ENCODE measurements at regions not wholly inside any gene's neighbourhood (a gene's known extent, or its start where the extent isn't known, plus 50 kb on each side); places are given as distances from the start of the nearest gene placed in this dataset.
A peak's percentile ranks its signal among the peaks of the same experiment; 100 is the strongest.
"Not testable (repeated sequence)": the region's sequence is repeated elsewhere in the genome, so short reads cannot be mapped to it uniquely, and the experiment has no call there.

DNA sequence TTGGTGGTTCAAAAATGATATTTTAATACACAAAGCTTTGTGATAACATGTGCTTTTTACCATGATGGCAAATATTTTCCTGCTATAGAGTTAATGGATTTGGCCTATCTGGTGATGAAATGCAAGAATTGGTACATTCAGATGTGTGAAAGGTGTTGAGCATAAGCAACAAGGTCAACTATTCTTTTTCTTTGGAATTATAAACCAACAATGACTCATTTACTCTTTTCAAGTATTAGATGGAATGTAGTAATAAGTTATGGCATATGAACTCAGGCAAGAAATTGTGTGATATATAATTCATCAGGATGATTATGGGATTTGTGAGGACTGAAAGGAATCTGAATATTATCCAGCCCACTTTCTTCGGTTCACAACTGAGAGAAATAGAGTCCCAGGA is 471.4 kb downstream of the ETNK1 start:
- no peak for DNase-seq

DNA sequence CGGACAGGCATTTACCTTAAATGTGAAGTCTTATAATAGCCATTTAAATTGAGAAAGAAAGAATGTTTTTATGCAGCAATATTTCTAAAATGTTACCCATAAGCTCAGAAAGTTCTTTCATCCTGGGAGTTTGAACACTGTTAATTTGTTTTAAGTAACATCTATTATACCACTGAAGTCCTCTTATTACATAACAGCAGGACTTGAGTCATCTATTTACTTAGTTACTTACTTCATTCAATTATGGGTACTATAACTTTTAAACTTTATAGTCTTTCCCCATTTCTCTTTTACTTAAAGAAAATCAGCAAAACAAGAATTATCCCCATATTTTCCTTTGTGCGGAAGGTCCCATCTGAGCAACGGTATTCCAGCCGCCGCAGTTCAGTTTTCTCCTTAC is 473.1 kb downstream of the ETNK1 start:
- DNase-seq, result peak; percentile 70

DNA sequence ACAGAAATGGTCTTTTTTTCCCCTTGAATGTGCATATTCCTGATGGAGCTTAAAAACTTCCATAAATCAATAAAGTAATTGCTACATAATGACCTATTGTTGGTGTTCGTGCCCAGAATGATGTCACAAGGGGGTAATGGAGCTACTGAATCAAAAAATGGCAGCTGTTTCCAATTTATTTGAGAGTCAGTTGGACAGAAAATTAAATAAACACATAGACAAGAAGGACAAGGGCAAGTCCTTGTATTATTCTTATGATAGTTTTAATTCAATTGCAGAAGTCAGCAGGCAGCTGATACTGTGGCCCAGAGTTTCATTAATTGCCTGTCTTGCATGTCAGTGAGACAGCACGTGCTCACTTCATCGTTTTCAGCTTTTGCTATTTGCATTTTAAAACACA is 473.5 kb downstream of the ETNK1 start:
- peak; percentile 95 for DNase-seq

DNA sequence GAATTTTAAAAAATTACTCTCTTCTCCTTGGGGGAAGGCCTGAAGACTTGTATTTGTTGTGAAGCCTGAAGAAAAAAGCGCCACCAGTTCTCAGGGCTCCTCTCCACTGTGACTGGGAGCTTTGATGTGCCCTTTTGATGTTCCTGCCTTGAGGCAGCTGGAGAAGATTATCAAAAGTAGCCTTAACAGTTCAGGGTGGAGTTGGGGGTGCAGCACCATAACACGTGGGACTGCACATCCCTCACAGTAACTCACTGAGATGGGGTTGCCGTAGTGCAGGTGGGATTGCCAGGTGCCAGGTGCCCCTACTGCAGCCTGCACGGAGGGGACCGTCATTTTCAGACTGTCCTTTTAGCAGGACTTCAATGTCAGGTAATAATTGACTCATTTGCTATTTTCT is 474.1 kb downstream of the ETNK1 start:
- DNase-seq, result no peak

DNA sequence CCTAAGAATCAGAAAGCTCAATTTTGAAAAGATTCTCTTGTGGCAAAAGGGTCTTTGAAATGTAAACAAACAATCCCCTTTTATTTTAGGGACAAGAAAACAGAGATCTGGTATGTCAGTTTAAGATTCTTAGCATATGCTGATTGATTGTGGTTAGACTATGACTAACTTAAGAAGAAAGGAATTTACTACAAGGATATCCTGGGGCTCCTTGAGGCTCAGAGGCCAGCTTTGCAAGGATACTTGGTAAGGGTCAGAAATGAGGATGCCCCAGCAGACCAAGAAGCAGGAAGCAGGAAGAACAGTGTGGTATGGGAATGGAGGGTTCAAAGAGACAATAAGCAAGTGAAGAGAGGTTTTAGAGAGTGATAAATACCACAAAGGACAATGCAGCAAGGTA is 474.6 kb downstream of the ETNK1 start:
- DNase-seq, result no peak

DNA sequence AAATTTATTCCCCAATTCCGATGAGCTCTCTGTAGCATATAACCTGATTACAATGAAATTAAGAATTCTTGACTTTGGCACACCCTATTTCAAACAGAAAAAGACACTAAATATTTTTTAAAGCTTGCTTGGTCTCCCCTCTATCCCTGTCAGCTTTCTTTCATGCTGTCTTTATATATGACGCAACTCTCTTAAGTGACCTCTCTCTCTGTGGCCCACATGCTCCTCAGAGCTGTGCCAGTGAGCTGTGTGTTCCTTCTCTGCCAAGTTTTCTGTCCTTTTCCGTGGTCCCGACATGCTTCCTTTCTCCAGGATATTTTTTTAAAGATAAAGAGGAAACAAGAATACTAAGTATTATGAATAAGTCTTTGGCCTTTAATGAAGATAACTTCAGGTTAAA is 484.0 kb downstream of the ETNK1 start:
- no peak for DNase-seq

DNA sequence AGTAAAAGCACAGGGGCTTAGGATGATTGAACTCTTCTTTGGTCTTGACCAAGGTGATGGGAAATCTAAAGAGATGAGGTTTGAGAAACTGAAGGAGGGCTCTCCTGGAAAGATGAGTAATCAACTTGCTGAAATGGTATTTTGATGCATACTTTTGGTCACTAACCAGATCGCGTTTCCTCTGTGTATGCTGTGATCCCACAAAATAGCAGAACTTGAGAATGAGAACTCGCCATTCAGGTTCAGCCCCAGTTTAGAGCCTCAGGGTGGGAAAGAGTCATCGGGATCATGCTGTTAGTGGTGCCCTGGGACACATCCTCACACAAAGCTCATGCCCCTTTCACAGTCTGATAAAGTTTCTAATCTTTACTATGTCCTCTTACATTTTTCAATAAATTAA is 488.8 kb downstream of the ETNK1 start:
- DNase-seq, result no peak

DNA sequence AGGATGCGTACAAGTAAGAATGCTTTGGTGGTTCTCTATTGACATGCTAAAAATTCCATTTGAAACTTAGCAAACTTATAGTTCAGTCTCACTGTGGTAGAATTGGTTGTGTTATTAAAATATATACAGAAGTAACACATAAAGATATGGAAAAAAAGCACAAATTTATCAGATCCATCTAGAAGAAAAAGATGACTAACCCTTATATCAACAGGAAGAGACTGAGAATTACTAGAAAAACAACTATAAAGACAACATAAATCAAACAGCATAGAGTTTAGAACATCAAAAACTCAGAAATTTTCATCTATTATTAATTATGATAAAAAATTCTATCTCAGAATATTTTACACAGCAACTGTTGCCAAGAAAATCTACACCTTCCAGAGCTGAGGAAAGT is 491.0 kb downstream of the ETNK1 start:
- no peak for DNase-seq

DNA sequence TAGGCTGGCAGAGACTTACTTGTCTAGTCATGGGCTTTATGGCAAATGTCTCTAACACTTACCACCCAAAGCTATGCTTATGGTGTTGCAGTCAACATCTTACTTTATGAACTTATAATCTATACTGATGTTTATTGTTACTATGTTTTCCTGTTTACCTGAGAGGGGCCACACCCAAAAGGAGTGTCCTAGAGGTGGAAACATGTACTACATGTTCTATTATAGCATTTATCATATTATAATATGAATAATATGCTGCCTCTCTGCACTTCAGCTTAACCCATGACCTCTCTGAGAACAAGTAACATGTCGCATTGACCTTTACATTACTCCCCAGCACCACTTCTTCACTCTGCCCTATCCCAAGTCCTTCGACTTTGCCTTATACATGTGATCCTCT is 501.8 kb downstream of the ETNK1 start:
- DNase-seq, result no peak

DNA sequence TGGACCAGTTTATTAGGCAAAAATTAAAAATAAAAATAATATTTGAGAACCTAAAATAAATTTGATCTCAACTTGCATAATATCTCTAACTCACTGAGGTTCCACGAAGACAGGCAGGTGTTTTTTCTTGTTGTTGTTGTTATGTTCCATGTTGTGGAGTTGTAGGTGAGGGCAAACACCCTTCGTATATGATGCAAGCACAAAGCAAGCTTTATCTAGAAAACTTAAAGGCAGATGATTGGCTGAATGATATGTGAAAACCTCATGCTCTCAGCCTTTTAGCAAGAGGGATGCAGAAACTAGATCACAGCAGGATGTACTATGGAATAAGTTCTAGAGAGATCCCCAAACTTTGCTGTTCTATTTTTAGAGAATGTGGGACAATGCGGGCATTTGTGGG is 502.7 kb downstream of the ETNK1 start:
- no peak for DNase-seq

DNA sequence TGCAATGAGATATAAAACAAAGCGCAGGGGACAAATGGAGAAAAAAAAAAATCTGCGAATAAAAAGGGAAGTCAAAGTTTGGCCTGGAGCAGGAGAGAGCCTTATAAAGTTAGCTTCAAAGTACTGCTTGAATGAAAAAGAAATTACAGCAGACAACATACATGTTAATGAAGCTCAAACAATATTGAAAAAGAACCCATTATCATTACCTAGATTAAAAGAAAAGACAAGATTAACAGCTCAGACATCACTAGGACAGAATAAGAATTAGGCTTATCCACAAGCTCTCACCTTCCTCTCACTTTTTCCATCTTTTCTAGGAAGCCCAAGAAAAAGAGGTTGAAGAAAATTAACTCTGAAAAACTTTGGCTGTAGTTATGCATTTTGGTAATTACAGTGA is 503.5 kb downstream of the ETNK1 start:
- DNase-seq, result no peak

DNA sequence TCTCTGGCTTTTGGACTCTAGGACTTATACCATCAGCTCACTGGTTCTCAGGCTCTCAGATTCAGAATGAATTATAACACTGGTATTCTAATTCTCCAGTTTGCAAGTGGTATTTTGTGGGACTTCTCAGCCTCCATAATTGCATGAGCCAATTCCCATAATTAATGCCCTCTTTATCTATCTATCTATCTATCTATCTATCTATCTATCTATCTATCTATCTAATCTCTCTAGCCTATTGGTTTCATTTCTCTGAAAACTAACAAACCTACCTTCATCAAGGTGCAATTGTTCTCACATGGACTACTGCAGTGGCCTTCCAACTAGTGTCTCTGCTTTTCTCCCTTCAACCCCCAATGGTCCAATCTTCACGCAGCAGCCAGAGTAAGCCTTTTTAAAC is 507.4 kb downstream of the ETNK1 start:
- no peak for DNase-seq

DNA sequence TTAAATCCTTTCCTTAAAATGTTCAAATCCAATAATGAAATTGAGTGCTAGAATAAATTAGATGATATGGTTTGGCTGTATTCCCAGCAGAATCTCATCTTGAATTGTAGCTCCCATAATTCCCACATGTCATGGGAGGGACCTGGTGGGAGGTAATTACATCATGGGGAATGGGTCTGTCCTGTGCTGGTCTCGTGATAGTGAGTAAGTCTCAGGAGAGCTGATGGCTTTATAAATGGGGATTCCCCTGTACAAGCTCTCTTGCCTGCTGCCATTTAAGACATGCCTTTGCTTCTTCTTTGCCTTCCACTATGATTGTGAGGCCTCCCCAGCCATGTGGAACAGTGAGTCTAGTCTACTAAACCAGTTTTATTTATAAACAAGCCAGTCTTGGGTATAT is 508.5 kb downstream of the ETNK1 start:
- no peak for DNase-seq

DNA sequence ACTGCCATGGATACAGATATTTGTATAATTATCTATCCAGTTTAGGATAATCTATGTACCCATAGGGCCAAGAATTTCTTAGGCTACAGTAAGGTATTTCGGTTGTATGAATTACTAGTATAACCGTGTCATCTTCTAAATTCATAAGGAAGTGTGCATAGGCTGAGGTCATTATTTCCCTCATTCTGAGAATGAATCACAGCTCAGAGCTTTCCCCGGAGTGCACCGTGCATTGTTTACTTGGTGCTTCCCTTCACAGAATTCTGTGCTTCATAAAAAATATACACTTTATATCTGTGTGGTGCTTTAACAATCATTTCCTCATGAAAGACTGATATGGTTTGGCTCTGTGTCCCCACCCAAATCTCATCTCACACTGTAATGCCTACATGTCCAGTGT is 514.1 kb downstream of the ETNK1 start:
- no peak for DNase-seq

DNA sequence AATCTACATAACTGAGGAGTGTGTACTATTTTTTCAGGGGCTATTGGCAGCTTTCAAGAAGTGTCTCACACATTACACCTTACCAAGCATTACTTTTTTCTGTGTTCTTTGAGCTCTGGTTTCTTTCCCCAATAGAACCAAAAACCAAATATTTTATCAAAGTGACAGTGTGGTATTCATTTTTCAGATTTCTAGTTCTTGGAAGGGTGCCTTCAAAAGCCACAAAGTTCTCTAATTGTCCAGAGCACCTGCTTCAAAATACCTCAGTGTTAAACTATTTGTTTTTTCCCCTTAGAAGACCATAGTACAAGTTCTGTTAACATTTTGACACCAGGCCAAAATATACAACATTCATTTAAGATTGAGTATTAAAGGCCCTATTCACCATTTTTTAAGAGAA is 515.7 kb downstream of the ETNK1 start:
- DNase-seq, result no peak

DNA sequence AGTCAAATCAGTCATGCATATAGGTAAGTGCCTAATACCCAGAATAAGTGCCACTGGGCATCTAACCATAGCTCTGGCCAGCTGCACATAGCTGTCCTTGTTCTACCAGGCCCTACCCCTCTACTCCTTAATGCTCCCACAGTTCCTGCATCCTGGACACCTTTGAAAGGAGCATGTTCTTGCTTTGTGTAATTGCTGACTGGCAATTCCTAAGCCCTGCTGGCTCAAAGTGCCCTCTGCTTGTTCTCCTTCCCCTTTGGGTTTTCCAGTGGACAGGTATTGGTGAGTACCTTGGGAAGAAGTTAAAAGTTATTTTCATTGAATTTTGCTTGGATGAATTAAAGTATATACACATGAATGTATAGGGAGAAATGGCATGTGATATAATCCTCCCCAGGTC is 516.4 kb downstream of the ETNK1 start:
- DNase-seq, result no peak

DNA sequence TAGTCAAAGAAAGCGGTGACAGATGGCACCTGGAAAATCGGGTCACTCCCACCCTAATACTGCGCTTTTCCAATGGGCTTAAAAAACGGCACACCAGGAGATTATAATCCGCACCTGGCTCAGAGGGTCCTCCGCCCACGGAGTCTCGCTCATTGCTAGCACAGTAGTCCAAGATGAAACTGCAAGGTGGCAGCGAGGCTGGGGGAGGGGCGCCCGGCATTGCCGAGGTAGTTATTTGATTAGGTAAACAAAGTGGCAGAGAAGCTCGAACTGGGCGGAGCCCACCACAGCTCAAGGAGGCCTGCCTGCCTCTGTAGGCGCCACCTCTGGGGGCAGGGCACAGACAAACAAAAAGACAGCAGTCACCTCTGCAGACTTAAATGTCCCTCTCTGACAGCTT is 521.1 kb downstream of the ETNK1 start:
- not testable (repeated sequence) for DNase-seq

DNA sequence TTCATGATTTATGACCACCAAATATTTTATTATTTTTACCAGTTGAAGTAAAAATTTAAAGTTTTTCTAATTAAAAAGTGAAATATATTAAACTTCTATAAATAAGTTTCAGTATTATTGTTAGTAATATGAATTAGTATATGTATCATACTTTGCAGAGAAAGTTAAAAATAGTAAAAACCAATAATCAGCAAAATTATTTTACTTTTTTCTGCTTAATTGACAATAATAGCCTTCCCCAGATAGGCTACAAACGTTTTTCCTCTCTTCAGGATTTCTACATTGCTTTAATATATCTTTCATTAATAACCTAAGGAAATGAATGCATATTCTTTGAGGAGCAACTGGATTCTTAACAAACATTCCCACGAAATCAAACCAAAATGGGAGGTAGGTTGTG is 543.5 kb downstream of the ETNK1 start:
- no peak for DNase-seq

DNA sequence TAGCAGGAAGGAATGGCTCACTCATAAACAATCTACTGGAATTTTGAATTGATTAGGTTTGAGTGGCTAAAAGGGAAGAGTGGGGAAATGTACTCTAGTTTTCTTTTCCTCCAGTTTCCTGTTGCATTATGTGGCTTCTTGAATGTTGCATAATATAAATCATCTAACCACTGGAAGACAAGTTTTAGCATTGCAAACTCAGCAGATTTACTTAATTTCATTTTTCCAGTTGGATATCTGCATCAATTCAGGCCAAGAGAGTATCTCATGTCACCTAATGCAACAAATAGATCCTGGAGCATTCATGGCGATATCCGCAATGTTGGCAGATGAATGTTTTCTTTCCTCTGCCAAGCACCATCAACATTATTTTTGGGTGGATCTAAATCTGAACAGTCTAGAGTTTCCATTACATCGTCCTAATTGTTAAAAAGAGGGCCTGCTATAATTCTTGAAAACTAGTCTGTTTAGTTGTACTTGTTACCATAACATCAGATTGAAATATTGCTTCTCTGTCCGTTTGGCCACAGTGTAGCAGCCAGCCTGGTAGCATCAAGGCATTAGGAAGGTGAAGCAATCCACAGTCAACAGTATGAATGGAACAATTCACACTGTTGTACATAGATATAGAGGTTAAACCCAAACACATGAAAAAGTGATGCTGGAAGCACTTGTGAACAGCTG is 544.2 kb downstream of the ETNK1 start:
- DNase-seq, result no peak

DNA sequence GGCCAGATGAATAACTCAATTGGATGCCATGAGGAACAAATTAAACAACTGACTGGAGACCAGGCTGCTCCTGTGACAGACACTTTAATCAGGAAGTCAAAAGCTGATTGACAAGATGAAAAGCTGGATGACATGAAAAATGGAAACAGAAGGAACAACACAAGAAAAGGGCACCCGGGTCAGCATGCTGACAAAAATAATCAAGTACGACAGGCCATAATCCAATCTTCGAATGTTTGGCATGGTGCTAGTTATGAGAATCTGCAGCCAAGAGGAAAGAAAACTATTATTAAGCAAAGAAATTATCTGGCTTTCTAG is 544.7 kb downstream of the ETNK1 start:
- no peak for DNase-seq

DNA sequence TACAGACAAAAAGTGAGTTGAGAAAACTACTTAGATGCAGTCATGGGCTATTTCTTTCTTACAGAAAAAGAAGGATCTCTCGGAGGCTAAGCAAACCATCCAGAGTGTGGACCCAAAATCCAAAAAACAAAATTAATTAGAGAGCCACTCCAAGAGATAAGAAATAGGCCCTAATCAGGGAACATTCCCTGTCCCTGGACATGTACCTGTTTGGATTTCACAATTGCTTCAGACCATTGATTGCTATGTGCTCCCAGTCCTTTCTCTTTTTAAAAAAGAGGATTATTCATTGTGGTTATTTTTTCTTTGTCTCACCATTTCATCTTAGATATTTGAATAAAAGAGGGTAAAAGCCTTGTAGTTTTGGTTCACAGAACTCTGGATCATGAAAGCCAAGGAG is 549.9 kb downstream of the ETNK1 start:
- no peak for DNase-seq

DNA sequence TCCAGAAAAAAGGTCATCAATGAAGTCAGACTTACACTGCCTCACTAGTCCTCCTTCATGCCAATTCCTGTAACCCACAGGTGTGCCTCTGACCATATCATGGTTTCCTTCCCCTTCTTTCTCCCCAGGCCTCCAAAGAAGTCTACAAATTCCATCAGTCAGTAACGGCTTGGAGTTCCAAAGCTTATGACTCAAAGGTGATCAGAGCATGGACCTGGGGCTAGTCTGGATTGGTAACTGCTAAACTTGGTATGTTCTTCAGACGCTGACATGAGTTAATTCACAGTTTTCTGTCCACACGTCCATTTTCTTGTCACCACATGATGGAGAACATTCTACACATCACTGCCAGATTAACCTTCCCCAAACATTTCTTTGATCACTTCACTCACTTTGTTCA is 560.4 kb downstream of the ETNK1 start:
- DNase-seq, result no peak

DNA sequence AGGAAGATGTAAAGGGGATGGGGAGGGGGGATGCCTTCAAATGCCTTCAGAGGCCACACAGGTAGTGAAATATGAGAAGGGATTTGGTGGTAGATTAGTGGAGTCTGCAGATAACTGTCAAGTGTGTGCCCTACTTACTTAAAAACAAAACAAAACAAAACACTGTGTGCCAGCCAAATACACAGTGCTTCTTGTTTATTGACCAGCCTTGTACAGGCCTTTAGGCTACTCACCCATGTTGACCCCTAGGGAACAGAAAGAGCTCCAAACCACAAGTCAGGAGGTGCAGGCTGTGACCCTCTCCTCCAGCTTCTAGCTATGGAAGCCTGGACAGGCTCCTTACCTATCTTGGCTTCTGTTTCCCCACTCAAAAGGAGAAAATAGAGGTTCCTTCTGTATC is 562.0 kb downstream of the ETNK1 start:
- DNase-seq, result no peak

DNA sequence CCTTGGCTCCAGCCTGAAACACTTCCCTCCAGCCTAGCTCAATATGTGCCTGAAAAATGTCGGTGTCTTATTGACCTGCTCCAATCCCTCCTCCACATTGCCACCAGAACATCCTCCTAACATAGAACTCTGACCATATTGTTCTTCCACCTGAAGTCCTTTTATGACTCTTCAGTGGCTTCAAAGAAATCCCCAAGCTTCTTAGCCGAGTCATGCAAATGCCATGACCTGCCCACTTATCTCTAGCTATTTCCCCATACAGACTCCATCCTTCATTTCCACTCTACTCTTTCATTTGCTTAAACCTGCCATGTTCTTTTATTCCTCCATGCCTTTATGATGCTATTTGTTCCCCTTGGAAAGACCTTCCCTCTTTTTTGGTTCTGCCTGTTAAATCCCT is 568.6 kb downstream of the ETNK1 start:
- DNase-seq, result no peak

DNA sequence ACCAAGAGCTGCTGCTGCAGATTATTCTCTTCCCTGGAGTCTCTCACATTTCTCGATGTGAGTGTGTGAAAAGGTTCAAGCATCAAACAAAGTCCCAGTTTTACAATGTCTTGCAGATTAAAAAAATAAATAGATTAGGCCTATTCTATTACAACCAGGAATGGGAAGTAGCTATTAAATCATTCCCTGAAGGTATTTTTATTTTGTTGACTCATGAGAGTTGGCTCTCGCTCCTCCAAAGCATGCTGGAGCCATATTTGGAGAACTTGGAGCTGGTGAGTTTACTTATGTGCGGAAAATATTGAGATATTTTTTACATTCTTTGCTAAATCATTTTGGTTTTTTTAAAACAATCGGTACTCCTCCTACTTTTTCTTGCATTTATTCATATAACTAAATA is 572.3 kb downstream of the ETNK1 start:
- DNase-seq, result no peak

DNA sequence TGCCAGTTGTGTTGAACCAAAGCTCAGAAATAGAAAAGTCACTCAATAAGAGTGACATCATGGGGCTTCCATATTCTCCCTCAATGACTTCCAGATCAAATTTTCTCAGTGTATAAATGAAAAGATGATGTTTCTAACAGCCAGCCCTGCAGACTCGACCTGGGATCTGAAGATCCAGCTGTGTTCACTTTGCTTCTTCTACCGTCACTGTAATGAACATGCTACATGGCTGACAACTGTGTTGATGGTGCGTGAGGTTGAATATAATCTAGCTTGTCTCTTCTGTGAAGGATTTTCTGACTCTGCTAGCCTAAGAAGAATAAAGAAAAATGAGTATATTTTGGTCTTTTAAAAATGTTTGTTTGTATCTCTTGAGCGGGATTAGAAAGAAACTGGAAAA is 577.8 kb downstream of the ETNK1 start:
- DNase-seq, result no peak
